NOMO-1 (cell line): ENCODE measurements at regions not wholly inside any gene's neighbourhood (a gene's known extent, or its start where the extent isn't known, plus 50 kb on each side); places are given as distances from the start of the nearest gene placed in this dataset.
A peak's percentile ranks its signal among the peaks of the same experiment; 100 is the strongest.

Experiments used
- DNase-seq, 2 experiments: peaks; one replicate each; lab custom pipeline; 2025; ENCODE audit not compliant: unreplicated experiment in 2 of 2; lab: John Stamatoyannopoulos, UW

- no peak for DNase-seq
Observed at GRCh38 chrX:5122181-5122678, 1106.4 kb downstream of the NLGN4X start.

- DNase-seq = no peak
Observed at GRCh38 chrX:5117816-5118215, 1110.9 kb downstream of the NLGN4X start.

- peak in 1 of 2 experiments; percentile 11 for DNase-seq
Observed at GRCh38 chrX:5113128-5113527, 1115.5 kb downstream of the NLGN4X start.

GRCh38 chrX:5100004-5100403 lies 1128.7 kb downstream of the NLGN4X start:
- DNase-seq = no peak

- DNase-seq = no peak
Observed at GRCh38 chrX:5086388-5086787, 1142.3 kb downstream of the NLGN4X start.

- no peak for DNase-seq
Observed at GRCh38 chrX:5084279-5084678, 1144.4 kb downstream of the NLGN4X start.

GRCh38 chrX:5082705-5083104 lies 1146.0 kb downstream of the NLGN4X start:
- DNase-seq = no peak

GRCh38 chrX:5080791-5081190 lies 1147.9 kb downstream of the NLGN4X start:
- DNase-seq = no peak

GRCh38 chrX:5068550-5068949 lies 1160.1 kb downstream of the NLGN4X start:
- DNase-seq = no peak

- DNase-seq = no peak
Observed at GRCh38 chrX:5057786-5058185, 1170.9 kb downstream of the NLGN4X start.

- no peak for DNase-seq
Observed at GRCh38 chrX:5054852-5055251, 1173.8 kb downstream of the NLGN4X start.

GRCh38 chrX:5051831-5052491 lies 1176.7 kb downstream of the NLGN4X start:
- peak in 1 of 2 experiments; percentile 5 for DNase-seq

GRCh38 chrX:5042563-5042962 lies 1186.1 kb downstream of the NLGN4X start:
- DNase-seq = no peak

GRCh38 chrX:5031792-5032191 lies 1196.9 kb downstream of the NLGN4X start:
- DNase-seq = no peak

- DNase-seq = no peak
Observed at GRCh38 chrX:5015451-5015850, 1213.2 kb downstream of the NLGN4X start.

- no peak for DNase-seq
Observed at GRCh38 chrX:4994855-4995254, 1233.8 kb downstream of the NLGN4X start.

- DNase-seq = no peak
Observed at GRCh38 chrX:4978613-4979012, 1250.1 kb downstream of the NLGN4X start.

- DNase-seq = no peak
Observed at GRCh38 chrX:4971646-4972045, 1257.0 kb downstream of the NLGN4X start.

GRCh38 chrX:4964112-4964511 lies 1250.7 kb upstream of the PRKX start:
- DNase-seq = no peak

GRCh38 chrX:4963432-4963831 lies 1250.0 kb upstream of the PRKX start:
- no peak for DNase-seq

GRCh38 chrX:4944767-4945166 lies 1231.3 kb upstream of the PRKX start:
- no peak for DNase-seq

- DNase-seq = peak in 1 of 2 experiments; percentile 6
Observed at GRCh38 chrX:4936315-4936714, 1222.9 kb upstream of the PRKX start.

GRCh38 chrX:4935846-4936245 lies 1222.4 kb upstream of the PRKX start:
- DNase-seq = peak; percentile 92
